ENCODE measurements at regions not wholly inside any gene's neighbourhood (a gene's known extent, or its start where the extent isn't known, plus 50 kb on each side); places are given as distances from the start of the nearest gene placed in this dataset.
"Not testable (repeated sequence)": the region's sequence is repeated elsewhere in the genome, so short reads cannot be mapped to it uniquely, and the experiment has no call there.

DNA sequence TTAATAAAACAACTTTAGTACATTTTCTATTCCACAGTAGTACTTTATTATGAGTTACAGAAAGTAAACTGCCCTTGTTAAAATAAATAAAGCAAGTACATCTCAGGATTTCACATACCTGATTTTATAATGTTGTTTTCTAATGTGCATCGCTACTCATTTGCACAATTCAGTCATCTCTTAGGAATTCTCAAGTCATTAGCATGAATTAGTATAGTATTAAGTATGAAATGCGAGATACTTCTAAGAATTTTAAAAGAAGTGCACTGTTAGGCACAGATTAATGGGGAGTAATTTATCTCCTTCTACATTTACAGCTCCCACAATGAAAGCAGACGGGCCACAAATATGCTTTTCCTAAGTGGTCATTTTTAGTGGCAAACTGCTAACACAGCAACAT lies 193.7 kb upstream of the FAM174A start:
- ATAC-seq (ENCODE audit: low read depth in 2 of 2); H3K4me1 Mint-ChIP-seq; H3K9me3 Mint-ChIP-seq; H3K4me3 Mint-ChIP-seq; DNase-seq; H3K27me3 Mint-ChIP-seq; H3K36me3 Mint-ChIP-seq; H3K27ac Mint-ChIP-seq: not testable (repeated sequence)

DNA sequence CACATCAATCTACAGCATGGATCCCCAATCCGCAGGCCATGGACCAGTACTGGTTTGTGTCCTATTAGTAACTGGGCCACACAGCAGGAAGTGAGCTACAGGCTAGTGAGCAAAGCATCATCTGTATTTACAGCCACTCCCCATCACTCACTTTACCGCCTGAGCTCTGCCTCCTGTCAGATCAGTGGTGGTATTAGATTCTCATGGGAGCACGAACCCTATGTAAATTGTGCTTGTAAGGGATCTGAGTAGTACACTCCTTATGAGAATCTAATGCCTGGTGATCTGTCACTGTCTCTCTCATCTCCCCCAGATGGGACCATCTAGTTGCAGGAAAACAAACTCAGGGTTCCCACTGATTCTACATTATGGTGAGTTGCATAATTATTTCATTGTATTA lies 212.7 kb upstream of the FAM174A start:
- Mint-ChIP-seq H3K27me3 (no peaks in the 10 kb centered on the region), H3K4me1 (no peaks in the 10 kb centered on the region), H3K36me3 (no peaks in the 10 kb centered on the region), H3K4me3 (no peak overlapping the region), H3K27ac (no peak overlapping the region), H3K9me3 (peaks cover 0 to 1% (median 0%) of the 10 kb centered on the region in 7 donors)
- DNase-seq = no peak
- ATAC-seq (ENCODE audit: low read depth in 2 of 2) = no peak

DNA sequence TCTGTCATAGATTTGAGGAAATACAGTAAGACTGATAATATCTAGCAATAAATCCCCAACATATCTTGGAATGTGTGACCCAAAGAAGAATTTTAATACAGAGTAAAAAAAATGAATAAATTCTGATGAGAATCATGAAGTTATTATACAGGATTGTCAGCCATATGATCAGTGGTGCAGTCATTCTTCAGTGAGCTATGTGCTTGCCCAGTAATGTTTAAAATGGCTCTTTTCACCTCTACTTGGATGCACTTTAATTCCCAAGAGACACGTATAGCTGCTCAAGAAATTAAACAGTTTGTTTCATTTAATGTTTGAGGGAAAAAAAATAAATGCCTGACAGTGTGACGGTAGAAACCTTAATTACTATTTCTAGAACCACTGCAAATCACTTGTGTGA lies 215.3 kb upstream of the FAM174A start:
- DNase-seq = no peak
- Mint-ChIP-seq H3K9me3 (peaks cover 0 to 12% (median 4%) of the 10 kb centered on the region in 7 donors), H3K36me3 (no peaks in the 10 kb centered on the region), H3K27ac (no peak overlapping the region), H3K27me3 (no peaks in the 10 kb centered on the region), H3K4me3 (no peak overlapping the region), H3K4me1 (no peaks in the 10 kb centered on the region)
- no peak for ATAC-seq (ENCODE audit: low read depth in 2 of 2)

DNA sequence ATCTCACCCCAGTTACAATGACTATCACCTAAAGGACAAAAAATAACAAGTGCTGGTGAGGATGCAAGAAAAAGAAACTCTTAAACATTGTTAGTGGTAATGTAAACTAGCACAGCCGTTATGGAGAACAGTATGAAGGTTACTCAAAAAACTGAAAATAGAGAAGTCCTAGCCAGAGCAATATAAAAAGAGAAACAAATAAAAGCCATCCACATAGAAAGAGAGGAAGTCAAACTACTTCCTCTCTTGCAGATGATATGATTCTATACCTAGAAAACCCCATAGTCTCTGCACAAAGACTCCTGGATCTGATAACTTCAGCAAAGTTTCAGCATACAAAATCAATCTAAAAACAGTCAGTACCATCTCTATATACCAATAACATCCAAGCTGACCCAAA lies 221.5 kb upstream of the FAM174A start:
- H3K4me1 Mint-ChIP-seq = peaks cover 0 to 8% (median 0%) of the 10 kb centered on the region in 3 donors
- no peak for DNase-seq
- peak in 1 of 2 donors; percentile 43 for ATAC-seq (ENCODE audit: low read depth in 2 of 2)
- H3K4me3 Mint-ChIP-seq = no peak overlapping the region
- H3K9me3 Mint-ChIP-seq = peaks cover 0 to 12% (median 7%) of the 10 kb centered on the region in 7 donors
- H3K27ac Mint-ChIP-seq = no peak overlapping the region
- no peaks in the 10 kb centered on the region for H3K36me3 Mint-ChIP-seq
- H3K27me3 Mint-ChIP-seq = no peaks in the 10 kb centered on the region

DNA sequence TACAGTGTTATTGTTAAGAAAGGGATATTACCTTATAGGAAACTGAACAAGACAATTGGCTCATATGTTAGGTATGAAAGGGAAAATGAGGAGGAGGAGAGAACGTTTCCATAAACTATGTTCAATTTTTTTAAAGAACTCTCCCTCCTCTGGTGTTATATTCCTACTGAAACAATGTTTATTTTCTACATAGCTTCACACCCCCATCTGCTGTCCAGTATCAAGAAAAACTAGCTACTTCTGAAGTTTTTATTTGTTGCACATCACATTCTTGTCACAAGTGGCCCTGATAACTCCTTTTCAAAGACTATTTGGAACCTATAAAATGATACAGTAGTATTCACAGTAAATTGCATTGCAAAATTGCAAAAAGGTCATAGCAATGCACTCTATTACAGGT lies 223.4 kb upstream of the FAM174A start:
- no peak for ATAC-seq (ENCODE audit: low read depth in 2 of 2)
- H3K27ac Mint-ChIP-seq = no peak overlapping the region
- no peaks in the 10 kb centered on the region for H3K36me3 Mint-ChIP-seq
- H3K4me3 Mint-ChIP-seq = no peak overlapping the region
- H3K9me3 Mint-ChIP-seq = peaks cover 0 to 12% (median 7%) of the 10 kb centered on the region in 7 donors
- H3K27me3 Mint-ChIP-seq = no peaks in the 10 kb centered on the region
- no peak for DNase-seq
- peaks cover 0 to 8% (median 0%) of the 10 kb centered on the region in 3 donors for H3K4me1 Mint-ChIP-seq

DNA sequence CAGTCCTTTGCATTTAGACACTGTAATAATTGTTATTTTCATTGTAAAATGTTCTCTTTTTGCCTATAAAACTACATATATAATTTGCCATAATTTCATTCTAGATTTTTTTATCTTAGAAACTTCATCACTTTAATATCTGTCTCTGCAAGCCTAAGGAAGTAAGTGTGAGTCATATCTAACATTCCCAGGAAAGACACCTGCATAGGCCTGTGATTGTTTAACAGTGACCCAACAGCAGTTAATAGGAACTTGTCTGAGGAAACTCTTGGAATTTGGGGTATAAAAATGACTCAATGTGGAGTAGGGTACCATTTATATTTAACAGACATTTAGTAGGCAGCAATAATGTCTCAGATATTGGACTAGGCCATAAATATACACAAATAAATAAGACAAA lies 229.2 kb upstream of the FAM174A start:
- H3K36me3 Mint-ChIP-seq = no peaks in the 10 kb centered on the region
- DNase-seq (no peak), ATAC-seq (ENCODE audit: low read depth in 2 of 2) (no peak)
- no peak overlapping the region for H3K4me3 Mint-ChIP-seq
- H3K27ac Mint-ChIP-seq = no peak overlapping the region
- H3K9me3 Mint-ChIP-seq = peaks cover 0 to 2% (median 0%) of the 10 kb centered on the region in 7 donors
- H3K27me3 Mint-ChIP-seq = no peaks in the 10 kb centered on the region
- H3K4me1 Mint-ChIP-seq = no peaks in the 10 kb centered on the region

DNA sequence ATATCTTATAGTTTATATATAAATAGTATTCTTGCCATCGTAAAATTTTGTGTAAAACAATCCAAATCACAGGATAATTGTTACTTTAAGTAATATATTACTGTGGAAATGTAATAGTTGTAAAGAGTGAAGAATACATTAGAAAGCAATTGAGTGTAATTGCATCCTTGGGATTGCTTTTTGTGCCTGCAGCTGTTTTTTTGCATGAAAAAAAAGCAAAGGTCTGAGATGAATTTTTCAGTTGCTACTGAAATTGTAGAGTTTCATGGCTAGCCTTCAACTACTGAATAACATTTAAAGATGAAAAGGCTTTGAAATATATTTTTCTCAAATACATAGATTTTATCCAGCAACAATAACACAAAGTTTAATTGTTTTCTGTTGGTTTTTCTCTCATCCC lies 232.0 kb upstream of the FAM174A start:
- no peak for ATAC-seq (ENCODE audit: low read depth in 2 of 2)
- no peak overlapping the region for H3K27ac Mint-ChIP-seq
- no peaks in the 10 kb centered on the region for H3K9me3 Mint-ChIP-seq

DNA sequence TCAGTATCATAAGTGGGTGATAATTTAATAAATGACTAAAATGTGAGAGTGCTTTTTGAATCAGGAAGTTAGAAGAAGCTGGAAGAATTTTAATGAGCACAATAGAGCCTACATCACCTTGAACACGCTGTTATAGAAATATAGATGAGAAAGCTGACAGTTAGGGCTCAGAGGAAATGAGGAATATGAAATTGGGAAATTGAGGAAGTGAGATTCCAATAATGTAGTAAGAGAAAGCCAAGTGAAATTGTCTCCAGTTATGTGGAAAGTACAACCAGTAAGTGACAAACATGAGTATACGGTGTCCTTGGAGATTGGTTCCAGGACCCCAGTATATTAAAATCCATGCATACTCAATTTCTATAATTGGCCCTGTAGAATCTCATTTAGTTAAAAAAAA lies 235.9 kb upstream of the FAM174A start:
- H3K27ac Mint-ChIP-seq = no peak overlapping the region
- H3K4me3 Mint-ChIP-seq = no peak overlapping the region
- H3K9me3 Mint-ChIP-seq = no peaks in the 10 kb centered on the region
- DNase-seq (no peak), ATAC-seq (ENCODE audit: low read depth in 2 of 2) (no peak)
- H3K4me1 Mint-ChIP-seq = no peaks in the 10 kb centered on the region
- peaks cover 0 to 3% (median 0%) of the 10 kb centered on the region in 3 donors for H3K27me3 Mint-ChIP-seq
- no peaks in the 10 kb centered on the region for H3K36me3 Mint-ChIP-seq

More for the DNA sequence above, 232.0 kb upstream of the FAM174A start:
- Mint-ChIP-seq H3K4me3 (no peak overlapping the region), H3K27me3 (no peaks in the 10 kb centered on the region), H3K4me1 (no peaks in the 10 kb centered on the region), H3K36me3 (no peaks in the 10 kb centered on the region)
- DNase-seq = no peak

DNA sequence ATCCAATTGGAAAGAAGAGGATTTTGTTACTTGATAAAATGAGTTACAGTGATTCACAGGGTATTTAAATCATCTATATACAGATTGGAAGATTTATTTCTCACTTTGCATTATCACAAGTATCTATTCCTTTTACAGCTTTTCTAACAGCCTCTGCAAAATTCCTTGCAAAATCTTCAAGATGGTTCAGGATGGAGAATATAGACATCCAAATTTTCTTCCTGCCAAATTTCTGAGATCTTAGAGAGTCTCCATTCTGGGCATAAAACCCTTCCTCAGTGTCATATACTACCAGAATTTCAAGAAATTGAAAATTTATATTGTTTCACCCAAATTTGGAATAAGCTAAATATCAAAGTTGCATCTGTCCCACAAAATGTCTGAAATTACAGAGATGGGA lies 259.1 kb upstream of the FAM174A start:
- peaks cover 0 to 6% (median 0%) of the 10 kb centered on the region in 7 donors for H3K9me3 Mint-ChIP-seq

DNA sequence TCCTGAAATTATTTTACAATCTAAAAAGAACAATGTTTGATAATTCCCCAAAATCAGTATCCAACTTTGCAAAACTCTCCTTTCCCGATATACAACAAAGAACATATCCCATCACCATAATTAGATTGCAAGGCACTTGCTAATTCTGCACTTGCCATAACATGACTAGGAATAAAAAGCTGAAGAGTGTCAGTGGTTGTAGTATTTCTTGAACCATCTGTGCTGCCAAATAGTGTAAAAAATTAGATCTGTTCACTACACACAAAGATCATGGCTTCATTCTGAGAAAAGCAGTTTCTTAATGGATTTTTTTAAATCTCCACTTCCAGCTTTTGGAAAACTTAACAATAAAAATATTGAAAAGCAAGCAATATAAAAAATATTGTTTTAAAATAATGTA lies 259.5 kb upstream of the FAM174A start:
- Mint-ChIP-seq H3K4me3 (no peak overlapping the region), H3K4me1 (no peaks in the 10 kb centered on the region), H3K27me3 (no peaks in the 10 kb centered on the region), H3K27ac (no peak overlapping the region), H3K9me3 (peaks cover 0 to 3% (median 0%) of the 10 kb centered on the region in 7 donors), H3K36me3 (no peaks in the 10 kb centered on the region)
- ATAC-seq (ENCODE audit: low read depth in 2 of 2) (no peak), DNase-seq (no peak)

More for the DNA sequence above, 259.1 kb upstream of the FAM174A start:
- no peak overlapping the region for H3K4me3 Mint-ChIP-seq
- no peak for DNase-seq
- no peak overlapping the region for H3K27ac Mint-ChIP-seq
- no peak for ATAC-seq (ENCODE audit: low read depth in 2 of 2)
- H3K4me1 Mint-ChIP-seq = no peaks in the 10 kb centered on the region
- H3K27me3 Mint-ChIP-seq = no peaks in the 10 kb centered on the region
- no peaks in the 10 kb centered on the region for H3K36me3 Mint-ChIP-seq

DNA sequence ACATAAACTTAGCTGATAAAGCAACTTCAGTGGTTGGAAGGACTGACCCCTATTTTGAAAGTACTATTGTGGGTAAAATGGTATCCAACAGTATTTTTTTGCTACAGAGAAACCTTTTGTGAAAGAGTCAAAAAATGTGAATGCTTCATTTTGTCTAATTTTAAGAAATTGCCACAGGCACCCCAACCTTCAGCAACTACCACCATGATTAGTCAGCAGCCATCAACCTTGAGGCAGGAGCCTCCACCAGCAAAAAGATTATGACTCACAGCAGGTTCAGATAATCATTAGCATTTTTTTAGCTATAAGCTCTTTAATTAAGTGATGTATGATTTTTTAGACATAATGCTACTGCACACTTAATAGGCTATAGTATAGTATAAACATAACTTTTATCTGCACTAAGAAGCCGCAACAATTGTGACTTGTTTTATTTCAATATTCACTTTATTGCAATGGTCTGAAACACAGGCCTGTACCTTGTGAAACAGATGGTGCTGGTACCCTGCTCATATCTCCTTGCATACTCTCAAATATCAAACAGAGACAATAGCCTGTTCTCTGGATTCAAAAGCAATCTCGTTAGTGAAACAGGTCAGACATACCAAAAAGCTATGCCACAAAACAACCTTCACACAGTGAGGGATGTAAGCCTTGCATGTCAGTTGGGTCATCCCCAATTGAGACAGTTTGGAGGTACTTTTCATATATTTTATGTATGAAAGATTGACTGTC lies 261.2 kb upstream of the FAM174A start:
- Mint-ChIP-seq H3K27ac (no peak overlapping the region), H3K27me3 (no peaks in the 10 kb centered on the region), H3K4me3 (no peak overlapping the region), H3K36me3 (no peaks in the 10 kb centered on the region), H3K4me1 (no peaks in the 10 kb centered on the region), H3K9me3 (no peaks in the 10 kb centered on the region)
- ATAC-seq (ENCODE audit: low read depth in 2 of 2) (no peak), DNase-seq (no peak)

DNA sequence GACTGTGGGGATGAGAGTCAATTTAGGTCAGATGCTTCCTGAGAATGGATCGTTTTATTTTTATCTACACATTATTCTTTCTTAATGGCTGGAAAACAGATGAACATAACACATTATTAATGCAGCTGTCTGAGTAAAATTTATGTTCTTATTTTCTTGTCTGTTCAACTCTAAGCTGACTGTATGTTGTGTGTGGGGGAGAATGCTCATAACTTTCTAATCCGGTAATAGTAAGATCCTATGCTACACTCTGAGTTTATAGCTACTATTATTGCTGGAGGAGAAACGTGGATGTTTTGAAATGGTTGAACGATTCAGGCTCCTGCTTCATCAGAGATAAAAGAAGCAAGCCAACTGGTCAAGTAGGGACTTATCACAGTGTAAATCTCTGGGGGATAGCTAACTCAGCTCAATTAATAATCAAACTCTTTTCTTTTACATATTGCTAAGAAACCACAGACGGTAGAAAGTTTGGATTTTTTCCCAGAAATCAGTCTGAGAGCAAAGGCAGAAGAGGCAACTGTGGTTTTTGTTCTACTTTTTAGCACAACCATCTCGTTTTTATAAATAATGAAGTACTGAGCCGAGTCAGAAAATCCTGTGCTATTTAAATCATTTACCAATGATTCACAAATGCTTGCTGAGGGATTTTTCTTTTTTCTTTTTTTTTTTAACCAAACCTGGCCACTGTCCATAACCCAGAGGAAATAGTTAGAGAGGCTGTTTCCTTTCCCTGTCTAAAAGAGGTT lies 265.0 kb upstream of the FAM174A start:
- no peaks in the 10 kb centered on the region for H3K27me3 Mint-ChIP-seq
- ATAC-seq (ENCODE audit: low read depth in 2 of 2) (no peak), DNase-seq (no peak)
- H3K27ac Mint-ChIP-seq = peak overlapping the region in 1 of 6 donors; percentile 4
- H3K9me3 Mint-ChIP-seq = no peaks in the 10 kb centered on the region
- H3K4me3 Mint-ChIP-seq = no peak overlapping the region
- H3K36me3 Mint-ChIP-seq = no peaks in the 10 kb centered on the region
- H3K4me1 Mint-ChIP-seq = no peaks in the 10 kb centered on the region

DNA sequence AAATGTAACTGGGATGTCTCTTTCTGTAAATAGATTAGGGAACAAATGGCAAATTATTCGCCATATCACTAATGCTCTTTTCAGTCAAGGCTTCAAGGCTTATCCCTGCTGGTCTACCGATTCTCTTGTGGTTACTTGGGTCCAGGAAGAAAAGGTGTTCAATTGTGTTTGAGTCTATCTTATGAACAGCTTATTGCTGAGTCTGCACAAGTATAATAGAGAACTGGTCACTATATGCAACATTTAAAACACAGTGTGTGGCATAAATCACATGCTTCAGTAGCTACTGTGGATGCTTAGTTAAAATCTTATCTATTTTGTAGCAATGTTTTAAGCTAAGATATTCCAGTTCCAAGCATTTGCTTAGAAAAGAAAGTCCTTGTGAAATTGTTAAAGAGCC lies 274.2 kb upstream of the FAM174A start:
- DNase-seq (no peak), ATAC-seq (ENCODE audit: low read depth in 2 of 2) (no peak)
- no peaks in the 10 kb centered on the region for H3K9me3 Mint-ChIP-seq
- H3K4me1 Mint-ChIP-seq = no peaks in the 10 kb centered on the region
- H3K36me3 Mint-ChIP-seq = no peaks in the 10 kb centered on the region
- no peaks in the 10 kb centered on the region for H3K27me3 Mint-ChIP-seq
- no peak overlapping the region for H3K4me3 Mint-ChIP-seq
- no peak overlapping the region for H3K27ac Mint-ChIP-seq

DNA sequence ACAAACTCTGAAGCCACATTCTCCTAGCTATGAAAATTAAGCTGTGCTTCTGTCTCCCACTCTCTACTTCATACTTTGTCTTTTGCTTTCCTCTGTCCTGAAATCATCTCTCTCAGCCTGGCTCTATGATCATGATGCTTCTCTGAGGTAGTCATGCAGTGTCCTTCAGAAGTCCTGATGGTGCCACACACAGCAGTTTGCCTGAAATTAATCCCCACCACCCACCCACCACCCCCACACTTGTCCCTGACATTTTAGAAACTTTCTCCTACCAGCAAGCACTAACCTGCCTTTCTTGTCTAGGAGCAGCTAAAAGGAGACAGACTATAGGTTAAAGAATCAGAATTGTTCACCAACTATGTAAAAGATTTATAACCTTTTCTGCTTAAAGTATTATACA lies 282.2 kb upstream of the FAM174A start:
- no peak for ATAC-seq (ENCODE audit: low read depth in 2 of 2)

More for the DNA sequence above, 282.2 kb upstream of the FAM174A start:
- no peak for DNase-seq
- no peak overlapping the region for H3K27ac Mint-ChIP-seq
- no peak overlapping the region for H3K4me3 Mint-ChIP-seq
- H3K27me3 Mint-ChIP-seq = no peaks in the 10 kb centered on the region
- H3K4me1 Mint-ChIP-seq = no peaks in the 10 kb centered on the region
- H3K36me3 Mint-ChIP-seq = no peaks in the 10 kb centered on the region
- peaks cover 0 to 3% (median 0%) of the 10 kb centered on the region in 7 donors for H3K9me3 Mint-ChIP-seq

Data from naive B cell (primary cell).